ENCODE measurements at regions not wholly inside any gene's neighbourhood (a gene's known extent, or its start where the extent isn't known, plus 50 kb on each side); places are given as distances from the start of the nearest gene placed in this dataset.

GRCh38 chr3:22358334-22358733 is 607.3 kb upstream of the ZNF385D start:
- BruUV-seq (replicated peaks), result no TSS peak
- Histone ChIP-seq H4K20me1 (ENCODE audit: insufficient read depth) (no peaks in the 10 kb centered on the region), H3K36me3 (ENCODE audit: control insufficient read depth in 1 of 2, insufficient read depth in 2 of 2, low read length in 2 of 2) (no peaks in the 10 kb centered on the region), H3K4me2 (ENCODE audit: low read length) (no peak overlapping the region), H3K27me3 (ENCODE audit: insufficient read depth, low read length) (no peaks in the 10 kb centered on the region), H2AFZ (ENCODE audit: low read depth, low read length, poor library complexity, severe bottlenecking) (no peak overlapping the region), H3K4me3 (replicated peaks in 1 of 2; ENCODE audit: low read depth in 1 of 2, low read length in 2 of 2) (no peak overlapping the region), H3K9me2 (ENCODE audit: insufficient read depth) (no peaks in the 10 kb centered on the region), H3K79me2 (ENCODE audit: insufficient read depth, low read length) (no peaks in the 10 kb centered on the region), H3K4me1 (ENCODE audit: control insufficient read depth in 1 of 2, insufficient read depth in 2 of 2, low read length in 2 of 2) (no peaks in the 10 kb centered on the region), H3K9ac (ENCODE audit: low read length) (no peak overlapping the region), H3K9me3 (ENCODE audit: control insufficient read depth in 1 of 2, insufficient read depth in 1 of 2, low read depth in 1 of 2, low read length in 2 of 2) (peaks cover 9 to 14% of the 10 kb centered on the region in 2 experiments; a peak in 2 of 4 replicates), H3K27ac (ENCODE audit: low read depth, low read length) (no peak overlapping the region)
- intact Hi-C loops (cut with micrococcal nuclease), result no loop called here
- POLR2A ChIA-PET, result no interaction called here
- CTCF ChIA-PET, result no interaction called here
- DNase-seq (ENCODE audit: low read depth, low spot score) (no peak), ATAC-seq (no peak)
- RAD21 ChIA-PET (ENCODE audit: low non-redundant PET in 1 of 2, low total read pairs in 2 of 2, uncharacterized antibody in 2 of 2, unreplicated experiment in 2 of 2), result no interaction called here
- TF ChIP-seq EGR1 (IDR thresholded peaks at IDR 0.05; ENCODE audit: low read depth) (no peak), EZH2 (IDR thresholded peaks at IDR 0.05) (no peak), ZFX (IDR thresholded peaks at IDR 0.05) (no peak), REST (IDR thresholded peaks at IDR 0.05; ENCODE audit: low read depth) (no peak), CBX3 (IDR thresholded peaks at IDR 0.05; ENCODE audit: low read depth) (no peak), CEBPB (IDR thresholded peaks at IDR 0.05; ENCODE audit: low read depth) (no peak), TCF7L2 (IDR thresholded peaks at IDR 0.05; ENCODE audit: borderline replicate concordance, extremely low read depth, insufficient read depth, insufficient read length) (no peak), POLR2A (IDR thresholded peaks at IDR 0.05; ENCODE audit: borderline replicate concordance, extremely low read depth, insufficient read depth, insufficient read length) (no peak)

- no peak overlapping the region for H2AFZ ChIP-seq (ENCODE audit: low read depth, low read length, poor library complexity, severe bottlenecking)
- H3K4me3 ChIP-seq (replicated peaks in 1 of 2; ENCODE audit: low read depth in 1 of 2, low read length in 2 of 2), result no peak overlapping the region
- no peaks in the 10 kb centered on the region for H3K4me1 ChIP-seq (ENCODE audit: control insufficient read depth in 1 of 2, insufficient read depth in 2 of 2, low read length in 2 of 2)
- RAD21 ChIA-PET (ENCODE audit: low non-redundant PET in 1 of 2, low total read pairs in 2 of 2, uncharacterized antibody in 2 of 2, unreplicated experiment in 2 of 2), result no interaction called here
- TF ChIP-seq CBX3 (IDR thresholded peaks at IDR 0.05; ENCODE audit: low read depth) (no peak), POLR2AphosphoS5 (IDR thresholded peaks at IDR 0.05; ENCODE audit: low read depth, low read length) (no peak)
- BruUV-seq (replicated peaks), result no TSS peak
- H3K9me3 ChIP-seq (ENCODE audit: control insufficient read depth in 1 of 2, insufficient read depth in 1 of 2, low read depth in 1 of 2, low read length in 2 of 2), result peaks cover 7 to 16% of the 10 kb centered on the region in 2 experiments; a peak in 2 of 4 replicates
- ATAC-seq (no peak), DNase-seq (ENCODE audit: low read depth, low spot score) (no peak)
- H3K27ac ChIP-seq (ENCODE audit: low read depth, low read length), result no peak overlapping the region
- H3K9me2 ChIP-seq (ENCODE audit: insufficient read depth), result no peaks in the 10 kb centered on the region
- H3K9ac ChIP-seq (ENCODE audit: low read length), result no peak overlapping the region
- H3K36me3 ChIP-seq (ENCODE audit: control insufficient read depth in 1 of 2, insufficient read depth in 2 of 2, low read length in 2 of 2), result no peaks in the 10 kb centered on the region
- no peaks in the 10 kb centered on the region for H4K20me1 ChIP-seq (ENCODE audit: insufficient read depth)
- H3K4me2 ChIP-seq (ENCODE audit: low read length), result no peak overlapping the region
- POLR2A ChIA-PET, result no interaction called here
- no peaks in the 10 kb centered on the region for H3K27me3 ChIP-seq (ENCODE audit: insufficient read depth, low read length)
- H3K79me2 ChIP-seq (ENCODE audit: insufficient read depth, low read length), result no peaks in the 10 kb centered on the region
- intact Hi-C loops (cut with micrococcal nuclease), result no loop called here
- CTCF ChIA-PET, result no interaction called here
Measured at GRCh38 chr3:22360164-22360563, 609.2 kb upstream of the ZNF385D start.
